ENCODE measurements at regions not wholly inside any gene's neighbourhood (a gene's known extent, or its start where the extent isn't known, plus 50 kb on each side); places are given as distances from the start of the nearest gene placed in this dataset.

DNA sequence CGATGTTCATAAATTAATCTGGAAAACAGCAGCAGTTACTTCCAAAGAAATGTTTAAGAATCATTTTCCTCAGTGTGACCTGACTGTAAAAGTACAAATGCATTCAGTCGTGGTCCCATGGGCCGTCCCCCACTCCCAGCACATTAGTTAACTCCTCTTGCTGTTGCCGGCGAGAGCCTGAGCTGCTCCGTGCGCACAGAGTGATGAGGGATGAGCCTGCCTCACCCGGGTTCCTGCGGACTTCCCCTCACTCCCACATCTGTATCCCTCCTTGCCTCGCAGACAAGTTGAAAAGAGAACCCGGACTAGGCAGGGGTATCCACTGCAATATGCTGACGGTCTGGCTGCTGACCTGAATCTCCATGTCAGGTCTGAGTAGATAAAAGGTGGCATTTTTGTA lies 861.7 kb upstream of the NR2F2 start:
- TF ChIP-seq, protein P1, sequence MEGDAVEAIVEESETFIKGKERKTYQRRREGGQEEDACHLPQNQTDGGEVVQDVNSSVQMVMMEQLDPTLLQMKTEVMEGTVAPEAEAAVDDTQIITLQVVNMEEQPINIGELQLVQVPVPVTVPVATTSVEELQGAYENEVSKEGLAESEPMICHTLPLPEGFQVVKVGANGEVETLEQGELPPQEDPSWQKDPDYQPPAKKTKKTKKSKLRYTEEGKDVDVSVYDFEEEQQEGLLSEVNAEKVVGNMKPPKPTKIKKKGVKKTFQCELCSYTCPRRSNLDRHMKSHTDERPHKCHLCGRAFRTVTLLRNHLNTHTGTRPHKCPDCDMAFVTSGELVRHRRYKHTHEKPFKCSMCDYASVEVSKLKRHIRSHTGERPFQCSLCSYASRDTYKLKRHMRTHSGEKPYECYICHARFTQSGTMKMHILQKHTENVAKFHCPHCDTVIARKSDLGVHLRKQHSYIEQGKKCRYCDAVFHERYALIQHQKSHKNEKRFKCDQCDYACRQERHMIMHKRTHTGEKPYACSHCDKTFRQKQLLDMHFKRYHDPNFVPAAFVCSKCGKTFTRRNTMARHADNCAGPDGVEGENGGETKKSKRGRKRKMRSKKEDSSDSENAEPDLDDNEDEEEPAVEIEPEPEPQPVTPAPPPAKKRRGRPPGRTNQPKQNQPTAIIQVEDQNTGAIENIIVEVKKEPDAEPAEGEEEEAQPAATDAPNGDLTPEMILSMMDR (IDR thresholded peaks at IDR 0.05), result no peak
- TF ChIP-seq POLR2A (IDR thresholded peaks at IDR 0.05), result no peak
